ENCODE measurements at regions not wholly inside any gene's neighbourhood (a gene's known extent, or its start where the extent isn't known, plus 50 kb on each side); places are given as distances from the start of the nearest gene placed in this dataset.

- no peak for DNase-seq
These were observed 170.8 kb upstream of the SAMSN1 start for GRCh38 chr21:14716761-14717396.

- DNase-seq: no peak
These were observed 167.0 kb upstream of the SAMSN1 start for GRCh38 chr21:14713109-14713508.

- DNase-seq: no peak
These were observed 166.1 kb upstream of the SAMSN1 start for GRCh38 chr21:14712121-14712715.

GRCh38 chr21:14711287-14711686 is 165.2 kb upstream of the SAMSN1 start:
- DNase-seq: no peak

- no peak for DNase-seq
These were observed 161.5 kb upstream of the SAMSN1 start for GRCh38 chr21:14707511-14708020.

GRCh38 chr21:14706712-14707510 is 160.8 kb upstream of the SAMSN1 start:
- DNase-seq: no peak

- DNase-seq: no peak
These were observed 153.6 kb upstream of the SAMSN1 start for GRCh38 chr21:14699433-14700407.

- no peak for DNase-seq
These were observed 151.7 kb upstream of the SAMSN1 start for GRCh38 chr21:14697769-14698168.

GRCh38 chr21:14694817-14695216 is 148.7 kb upstream of the SAMSN1 start:
- no peak for DNase-seq

GRCh38 chr21:14693997-14694396 is 147.9 kb upstream of the SAMSN1 start:
- DNase-seq: no peak

GRCh38 chr21:14691914-14692313 is 145.8 kb upstream of the SAMSN1 start:
- no peak for DNase-seq

GRCh38 chr21:14690886-14691285 is 144.8 kb upstream of the SAMSN1 start:
- DNase-seq: no peak

- no peak for DNase-seq
These were observed 142.8 kb upstream of the SAMSN1 start for GRCh38 chr21:14688936-14689335.

- DNase-seq: no peak
These were observed 142.3 kb upstream of the SAMSN1 start for GRCh38 chr21:14688412-14688811.

GRCh38 chr21:14687268-14687625 is 141.1 kb upstream of the SAMSN1 start:
- DNase-seq: no peak

GRCh38 chr21:14686466-14687267 is 140.6 kb upstream of the SAMSN1 start:
- peak; percentile 19 for DNase-seq

GRCh38 chr21:14685568-14685967 is 139.5 kb upstream of the SAMSN1 start:
- DNase-seq: no peak

GRCh38 chr21:14684071-14684470 is 138.0 kb upstream of the SAMSN1 start:
- DNase-seq: no peak

- no peak for DNase-seq
These were observed 136.9 kb upstream of the SAMSN1 start for GRCh38 chr21:14683063-14683462.

- DNase-seq: no peak
These were observed 133.0 kb upstream of the SAMSN1 start for GRCh38 chr21:14678973-14679574.

GRCh38 chr21:14677639-14678179 is 131.6 kb upstream of the SAMSN1 start:
- DNase-seq: no peak

All from CD4-positive, alpha-beta T cell treated with Interleukin-12 subunit alpha and Interleukin-12 subunit beta, for 1 hour (primary cell).